ENCODE measurements at regions not wholly inside any gene's neighbourhood (a gene's known extent, or its start where the extent isn't known, plus 50 kb on each side); places are given as distances from the start of the nearest gene placed in this dataset.

- TF ChIP-seq CTCF (IDR thresholded peaks at IDR 0.05) (no peak), POLR2A (IDR thresholded peaks at IDR 0.05) (no peak)
Measured at GRCh38 chr4:182074139-182074538, 169.1 kb upstream of the TENM3 start.

Data from heart left ventricle (tissue), 13 donors.